Glutamatergic neuron (in vitro differentiated cells): ENCODE measurements at regions not wholly inside any gene's neighbourhood (a gene's known extent, or its start where the extent isn't known, plus 50 kb on each side); places are given as distances from the start of the nearest gene placed in this dataset.

Experiments
- DNase-seq: peaks from one replicate; pipeline ENCODE4 v3.0.0; 2022
- H3K27ac Mint-ChIP-seq: one replicate; pipeline ENCODE4 v1.8.0; 2020; ENCODE audit warnings: mild to moderate bottlenecking, mixed read lengths, inconsistent platforms; ENCODE audit not compliant: unreplicated experiment
- H3K27me3 Mint-ChIP-seq: one replicate; pipeline ENCODE4 v1.8.0; 2020; ENCODE audit warnings: mild to moderate bottlenecking, moderate library complexity, mixed read lengths, inconsistent platforms; ENCODE audit not compliant: unreplicated experiment
- H3K36me3 Mint-ChIP-seq: one replicate; pipeline ENCODE4 v1.8.0; 2020; ENCODE audit warnings: mild to moderate bottlenecking, mixed read lengths, inconsistent platforms; ENCODE audit not compliant: unreplicated experiment
- H3K4me1 Mint-ChIP-seq: one replicate; pipeline ENCODE4 v1.8.0; 2020; ENCODE audit warnings: mild to moderate bottlenecking, low read depth, mixed read lengths, inconsistent platforms; ENCODE audit not compliant: unreplicated experiment
- H3K4me3 Mint-ChIP-seq: one replicate; pipeline ENCODE4 v1.8.0; 2020; ENCODE audit warnings: mild to moderate bottlenecking, mixed read lengths, inconsistent platforms; ENCODE audit not compliant: unreplicated experiment
- H3K9me3 Mint-ChIP-seq: one replicate; pipeline ENCODE4 v1.8.0; 2020; ENCODE audit warnings: mild to moderate bottlenecking, moderate library complexity, mixed read lengths, inconsistent platforms; ENCODE audit not compliant: unreplicated experiment
- TF ChIP-seq, protein P1 (sequence below): fragments of 200-600 bp; sonication (generic); IDR thresholded peaks from one replicate; pipeline ENCODE4 v1.5.0; 2021; ENCODE audit not compliant: partially characterized antibody, unreplicated experiment

DNA sequence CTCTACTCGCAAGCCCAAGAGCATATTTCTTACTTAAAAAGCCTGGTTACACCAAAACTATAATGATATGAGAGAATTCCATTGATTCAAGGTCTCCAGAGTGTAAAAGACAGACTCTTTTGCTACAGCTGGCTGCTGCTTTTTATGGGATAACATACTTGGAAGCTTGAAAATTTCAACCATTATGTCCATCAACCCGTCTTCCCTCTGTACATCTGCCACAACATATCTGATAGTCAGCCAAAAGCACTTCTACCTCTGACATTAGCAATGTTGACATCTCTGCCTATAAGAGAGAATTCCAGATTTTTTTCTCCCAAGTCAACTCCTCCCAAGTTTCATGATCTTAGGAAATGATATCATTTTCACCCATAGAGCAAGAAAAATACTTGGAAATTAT lies 54.4 kb upstream of the IQCM start:
- DNase-seq, result no peak
- H3K9me3 Mint-ChIP-seq, result no peaks in the 10 kb centered on the region
- TF ChIP-seq, protein P1, sequence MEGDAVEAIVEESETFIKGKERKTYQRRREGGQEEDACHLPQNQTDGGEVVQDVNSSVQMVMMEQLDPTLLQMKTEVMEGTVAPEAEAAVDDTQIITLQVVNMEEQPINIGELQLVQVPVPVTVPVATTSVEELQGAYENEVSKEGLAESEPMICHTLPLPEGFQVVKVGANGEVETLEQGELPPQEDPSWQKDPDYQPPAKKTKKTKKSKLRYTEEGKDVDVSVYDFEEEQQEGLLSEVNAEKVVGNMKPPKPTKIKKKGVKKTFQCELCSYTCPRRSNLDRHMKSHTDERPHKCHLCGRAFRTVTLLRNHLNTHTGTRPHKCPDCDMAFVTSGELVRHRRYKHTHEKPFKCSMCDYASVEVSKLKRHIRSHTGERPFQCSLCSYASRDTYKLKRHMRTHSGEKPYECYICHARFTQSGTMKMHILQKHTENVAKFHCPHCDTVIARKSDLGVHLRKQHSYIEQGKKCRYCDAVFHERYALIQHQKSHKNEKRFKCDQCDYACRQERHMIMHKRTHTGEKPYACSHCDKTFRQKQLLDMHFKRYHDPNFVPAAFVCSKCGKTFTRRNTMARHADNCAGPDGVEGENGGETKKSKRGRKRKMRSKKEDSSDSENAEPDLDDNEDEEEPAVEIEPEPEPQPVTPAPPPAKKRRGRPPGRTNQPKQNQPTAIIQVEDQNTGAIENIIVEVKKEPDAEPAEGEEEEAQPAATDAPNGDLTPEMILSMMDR, result no peak
- no peak overlapping the region for H3K27ac Mint-ChIP-seq
- H3K27me3 Mint-ChIP-seq, result no peaks in the 10 kb centered on the region
- H3K4me1 Mint-ChIP-seq, result no peaks in the 10 kb centered on the region
- no peaks in the 10 kb centered on the region for H3K36me3 Mint-ChIP-seq
- no peak overlapping the region for H3K4me3 Mint-ChIP-seq

DNA sequence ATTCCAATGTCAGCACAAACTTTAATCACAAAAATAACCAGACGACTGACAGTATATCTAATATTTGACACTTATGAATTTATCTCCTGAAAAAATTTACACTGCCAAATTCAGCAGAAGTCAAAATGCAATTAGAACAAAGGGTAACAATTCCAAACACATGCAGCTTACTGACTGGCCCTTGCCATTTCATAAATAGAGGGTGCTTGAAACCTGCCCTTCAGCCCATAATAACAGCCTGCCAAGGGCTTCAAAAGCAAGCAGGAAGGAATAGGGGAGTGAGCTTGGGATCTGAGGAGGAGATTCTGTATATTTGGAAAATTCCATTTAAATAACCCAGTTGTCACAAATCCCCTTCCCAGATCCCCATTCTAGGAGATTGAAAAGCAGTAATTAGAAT lies 66.1 kb upstream of the IQCM start:
- no peak for DNase-seq
- TF ChIP-seq, protein P1, result no peak
- no peaks in the 10 kb centered on the region for H3K36me3 Mint-ChIP-seq
- no peak overlapping the region for H3K27ac Mint-ChIP-seq
- H3K9me3 Mint-ChIP-seq, result no peaks in the 10 kb centered on the region
- no peaks in the 10 kb centered on the region for H3K4me1 Mint-ChIP-seq
- no peaks in the 10 kb centered on the region for H3K27me3 Mint-ChIP-seq
- no peak overlapping the region for H3K4me3 Mint-ChIP-seq

- no peaks in the 10 kb centered on the region for H3K9me3 Mint-ChIP-seq
- TF ChIP-seq, protein P1, result no peak
- no peaks in the 10 kb centered on the region for H3K36me3 Mint-ChIP-seq
- no peak overlapping the region for H3K4me3 Mint-ChIP-seq
- no peak overlapping the region for H3K27ac Mint-ChIP-seq
- DNase-seq, result no peak
- H3K4me1 Mint-ChIP-seq, result no peaks in the 10 kb centered on the region
- H3K27me3 Mint-ChIP-seq, result no peaks in the 10 kb centered on the region
Observed at GRCh38 chr4:149882251-149882650, 66.6 kb upstream of the IQCM start.

DNA sequence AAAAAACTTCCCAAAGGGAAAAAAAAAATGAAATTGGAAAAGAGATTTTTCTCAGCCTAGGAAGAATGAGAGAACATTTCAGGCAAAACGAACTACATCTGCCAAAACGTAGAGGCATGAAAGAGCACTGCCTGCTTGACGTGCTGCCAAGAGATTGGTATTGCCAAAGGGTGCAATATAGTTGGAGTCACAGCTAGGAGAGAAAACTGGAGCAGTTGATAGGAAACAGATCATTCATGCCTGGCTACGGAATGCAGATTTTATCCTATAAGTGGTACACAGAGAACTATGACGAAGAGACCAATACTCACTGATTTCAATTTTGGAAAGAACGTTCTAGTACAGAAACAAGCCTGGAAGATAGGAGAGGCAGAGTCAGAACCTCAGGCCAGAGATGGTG lies 68.4 kb upstream of the IQCM start:
- TF ChIP-seq, protein P1, result no peak
- no peaks in the 10 kb centered on the region for H3K27me3 Mint-ChIP-seq
- H3K27ac Mint-ChIP-seq, result no peak overlapping the region
- H3K4me1 Mint-ChIP-seq, result no peaks in the 10 kb centered on the region
- no peak for DNase-seq
- no peak overlapping the region for H3K4me3 Mint-ChIP-seq
- H3K36me3 Mint-ChIP-seq, result no peaks in the 10 kb centered on the region
- no peaks in the 10 kb centered on the region for H3K9me3 Mint-ChIP-seq

- Mint-ChIP-seq H3K4me1 (no peaks in the 10 kb centered on the region), H3K27ac (no peak overlapping the region)
- no peak for DNase-seq
Observed at GRCh38 chr4:149884529-149885181, 69.0 kb upstream of the IQCM start.

More at GRCh38 chr4:149884529-149885181, 69.0 kb upstream of the IQCM start:
- H3K9me3 Mint-ChIP-seq, result no peaks in the 10 kb centered on the region
- no peaks in the 10 kb centered on the region for H3K27me3 Mint-ChIP-seq
- no peaks in the 10 kb centered on the region for H3K36me3 Mint-ChIP-seq
- H3K4me3 Mint-ChIP-seq, result no peak overlapping the region
- TF ChIP-seq, protein P1, result no peak
